ENCODE measurements at regions not wholly inside any gene's neighbourhood (a gene's known extent, or its start where the extent isn't known, plus 50 kb on each side); places are given as distances from the start of the nearest gene placed in this dataset.
"Not testable (repeated sequence)": the region's sequence is repeated elsewhere in the genome, so short reads cannot be mapped to it uniquely, and the experiment has no call there.

DNA sequence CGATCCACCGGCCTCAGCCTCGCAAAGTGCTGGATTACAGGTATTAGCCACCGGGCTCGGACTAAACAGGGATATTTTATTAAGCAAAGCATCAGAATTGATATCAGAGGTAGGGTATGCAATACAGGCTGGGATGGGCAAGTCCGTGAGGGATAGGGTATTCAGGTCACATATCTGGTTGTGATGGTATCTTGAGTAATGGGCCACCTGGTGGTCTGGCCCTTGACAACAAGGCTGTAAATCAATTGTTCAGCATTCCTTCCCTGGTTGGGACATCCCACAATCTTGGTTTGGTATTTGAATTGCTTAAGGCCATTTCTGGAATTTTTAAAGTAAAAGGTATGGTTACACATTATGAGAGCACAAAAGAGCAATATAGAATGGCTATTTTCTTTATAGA lies 1588.0 kb downstream of the SLITRK1 start:
- DNase-seq: no peak

DNA sequence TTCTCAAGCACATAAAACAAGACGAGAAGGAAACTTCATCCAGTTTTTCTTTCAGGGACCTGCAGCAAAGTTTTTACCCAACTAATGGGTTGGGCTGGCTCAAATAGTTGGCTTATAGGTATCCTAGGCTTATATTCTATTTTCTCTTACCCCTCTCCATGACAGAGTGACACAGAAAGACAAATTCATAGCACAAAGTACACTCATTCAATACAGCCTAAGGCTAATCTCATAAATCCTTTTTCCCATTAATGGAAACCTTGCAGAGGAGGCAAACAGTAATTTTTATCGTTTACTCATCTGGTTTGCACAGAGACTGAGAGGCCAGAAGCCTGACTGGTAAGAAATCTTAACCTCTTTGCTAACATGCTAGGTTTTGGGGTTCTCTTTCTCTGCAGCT lies 1589.9 kb downstream of the SLITRK1 start:
- DNase-seq: no peak

DNA sequence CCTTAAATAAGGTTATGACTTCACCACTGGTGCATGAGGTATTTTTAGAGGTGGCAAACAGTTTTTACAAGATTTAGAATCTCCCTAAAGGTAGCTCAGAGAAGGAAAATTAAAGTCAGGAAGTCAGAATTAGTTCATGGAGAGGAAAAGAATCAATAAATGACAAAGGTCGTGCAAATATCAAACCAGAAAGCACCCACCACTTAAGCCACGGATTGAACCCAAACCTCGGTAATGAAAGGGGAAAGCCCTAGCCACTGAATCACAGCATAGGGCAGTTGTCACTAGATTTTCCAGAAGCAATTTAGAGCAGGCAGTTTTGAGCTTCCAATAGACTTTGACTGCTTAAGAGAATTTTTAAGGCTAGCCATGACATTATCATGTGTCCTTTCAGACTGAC lies 1590.4 kb downstream of the SLITRK1 start:
- no peak for DNase-seq

DNA sequence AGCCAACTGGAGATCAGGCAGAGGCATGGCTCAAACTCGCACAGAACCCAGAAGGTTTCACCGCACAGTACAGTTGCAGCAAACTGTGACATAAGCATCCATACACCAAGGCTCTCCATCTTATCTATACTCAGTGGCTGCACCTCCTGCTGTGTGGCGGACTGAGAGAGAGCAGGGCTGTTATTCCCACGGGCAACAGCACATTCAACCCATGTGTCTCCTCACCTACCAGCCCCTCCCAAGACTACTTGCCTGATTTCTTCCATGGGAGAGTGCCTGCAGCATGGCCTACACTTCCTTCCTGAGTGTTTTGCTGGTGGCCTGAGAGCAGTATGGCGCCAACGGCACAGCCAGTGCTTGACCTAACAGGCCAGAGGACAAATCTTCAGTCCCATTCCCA lies 1606.6 kb downstream of the SLITRK1 start:
- DNase-seq: no peak

DNA sequence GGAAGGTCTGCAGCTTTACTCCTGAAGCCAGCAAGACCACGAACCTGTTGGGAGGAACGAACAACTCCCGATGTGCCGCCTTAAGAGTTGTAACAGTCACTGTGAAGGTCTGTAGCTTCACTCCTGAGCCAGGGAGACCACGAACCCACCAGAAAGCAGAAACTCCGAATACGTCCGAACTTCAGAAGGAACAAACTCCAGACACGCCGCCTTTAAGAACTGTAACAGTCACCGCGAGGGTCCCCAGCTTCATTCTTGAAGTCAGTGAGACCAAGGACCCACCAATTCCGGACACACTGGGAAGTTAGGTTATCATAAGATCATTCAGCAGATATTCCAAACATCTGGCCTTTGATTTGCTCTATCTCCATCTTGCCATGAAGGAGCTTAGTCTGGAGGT lies 1623.0 kb downstream of the SLITRK1 start:
- DNase-seq: no peak

GRCh38 chr13:82257790-82258507 lies 1624.3 kb downstream of the SLITRK1 start:
- DNase-seq: no peak

GRCh38 chr13:82248762-82249161 lies 1633.5 kb downstream of the SLITRK1 start:
- no peak for DNase-seq

GRCh38 chr13:82245860-82246259 lies 1636.4 kb downstream of the SLITRK1 start:
- DNase-seq: no peak

- DNase-seq: no peak
These were observed 1657.5 kb downstream of the SLITRK1 start for GRCh38 chr13:82224806-82225205.

DNA sequence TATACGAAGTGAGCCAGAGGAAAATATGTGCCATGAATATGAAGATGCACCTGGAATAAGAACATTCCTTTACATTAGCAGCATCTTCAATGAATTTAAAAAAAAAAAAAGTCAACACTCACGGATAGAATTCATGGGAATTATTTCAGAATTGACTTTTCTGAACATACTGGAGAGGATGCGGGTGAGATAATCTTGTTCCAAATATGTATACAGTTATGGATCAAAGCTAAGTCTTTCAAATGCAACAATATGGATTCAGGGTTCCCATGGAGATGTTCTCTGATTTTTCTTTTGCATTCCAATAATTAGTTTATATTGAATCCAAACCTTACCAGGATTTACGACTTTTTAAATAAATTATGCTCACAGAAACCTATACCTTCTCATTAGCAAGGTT lies 1660.7 kb downstream of the SLITRK1 start:
- no peak for DNase-seq

DNA sequence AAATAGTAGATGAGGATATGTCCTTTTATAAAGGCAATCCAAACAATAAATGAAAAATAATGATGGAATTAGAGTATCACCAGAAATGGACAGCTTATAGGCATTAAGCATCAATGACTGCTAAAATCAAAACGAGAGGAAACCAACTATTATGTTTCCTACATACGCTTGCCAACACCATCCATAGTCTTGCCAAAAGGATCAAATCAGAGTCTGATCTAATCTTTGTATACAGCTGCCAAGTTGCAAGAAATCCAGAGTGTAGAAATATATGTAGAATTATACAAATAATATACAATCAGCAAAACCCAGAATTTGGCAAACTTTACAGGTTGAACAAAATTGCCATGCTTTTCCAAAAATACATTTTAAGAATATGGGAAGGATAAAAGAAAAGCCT lies 1661.6 kb downstream of the SLITRK1 start:
- DNase-seq: no peak

GRCh38 chr13:82216165-82216564 lies 1666.1 kb downstream of the SLITRK1 start:
- DNase-seq: no peak

DNA sequence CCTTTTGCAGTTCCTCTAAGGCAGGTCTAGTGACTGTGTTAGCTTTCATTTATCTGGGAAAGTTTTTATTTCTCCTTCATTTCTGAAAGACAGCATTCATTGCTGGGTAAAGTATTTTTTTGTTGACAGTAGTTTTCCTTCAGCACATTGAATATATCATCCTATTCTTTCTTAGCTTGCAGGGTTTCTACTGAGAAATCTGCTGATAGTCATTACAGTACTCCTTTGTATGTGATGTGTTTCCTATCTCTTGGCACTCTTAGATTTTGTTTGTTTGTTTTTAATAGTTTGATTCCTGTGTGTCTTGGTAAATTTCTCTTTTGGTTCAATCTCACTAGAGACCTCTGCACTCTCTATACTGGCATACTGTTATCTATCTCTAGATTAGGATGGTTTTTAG lies 1667.9 kb downstream of the SLITRK1 start:
- no peak for DNase-seq

DNA sequence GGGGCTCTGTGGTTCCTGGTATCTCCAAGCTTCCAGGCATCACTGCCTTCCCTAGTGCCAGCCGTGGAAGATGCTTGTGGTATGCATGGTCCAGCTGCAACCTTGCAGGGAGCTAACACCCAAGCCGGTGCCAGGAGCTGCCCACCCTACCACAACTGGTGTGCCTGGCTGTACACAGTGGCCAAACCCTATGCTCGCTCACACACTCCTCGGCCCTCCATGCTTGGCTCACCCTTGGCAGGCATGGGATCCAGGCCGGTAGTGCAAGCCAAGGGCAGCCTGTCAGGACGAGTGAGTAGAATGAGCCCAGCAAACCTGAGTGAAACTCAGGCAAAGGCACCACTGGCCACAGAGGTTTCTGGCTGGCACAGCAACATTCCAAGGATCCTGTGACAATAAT lies 1676.0 kb downstream of the SLITRK1 start:
- DNase-seq: no peak

- DNase-seq: no peak
These were observed 1679.9 kb downstream of the SLITRK1 start for GRCh38 chr13:82202398-82202797.

DNA sequence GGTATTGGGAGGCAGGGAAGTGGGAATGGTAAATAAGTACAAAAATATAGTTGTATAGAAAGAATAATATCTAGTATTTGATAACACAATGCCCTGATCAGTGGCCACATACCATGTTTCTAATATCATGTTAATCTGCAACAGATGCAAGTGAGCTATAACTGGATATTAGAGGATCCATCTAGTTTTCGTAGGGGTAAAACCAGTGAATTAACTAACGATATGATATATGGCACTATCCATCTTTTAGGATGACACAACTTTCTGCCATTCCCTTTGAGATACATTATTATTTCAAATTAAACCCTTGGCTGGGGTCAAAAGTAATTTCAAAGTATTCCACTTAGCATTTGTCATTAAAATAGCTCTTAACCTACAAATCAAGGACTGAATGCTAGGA lies 1686.2 kb downstream of the SLITRK1 start:
- no peak for DNase-seq

GRCh38 chr13:82187227-82187626 lies 1695.0 kb downstream of the SLITRK1 start:
- no peak for DNase-seq

GRCh38 chr13:82176751-82177150 lies 1705.5 kb downstream of the SLITRK1 start:
- no peak for DNase-seq

DNA sequence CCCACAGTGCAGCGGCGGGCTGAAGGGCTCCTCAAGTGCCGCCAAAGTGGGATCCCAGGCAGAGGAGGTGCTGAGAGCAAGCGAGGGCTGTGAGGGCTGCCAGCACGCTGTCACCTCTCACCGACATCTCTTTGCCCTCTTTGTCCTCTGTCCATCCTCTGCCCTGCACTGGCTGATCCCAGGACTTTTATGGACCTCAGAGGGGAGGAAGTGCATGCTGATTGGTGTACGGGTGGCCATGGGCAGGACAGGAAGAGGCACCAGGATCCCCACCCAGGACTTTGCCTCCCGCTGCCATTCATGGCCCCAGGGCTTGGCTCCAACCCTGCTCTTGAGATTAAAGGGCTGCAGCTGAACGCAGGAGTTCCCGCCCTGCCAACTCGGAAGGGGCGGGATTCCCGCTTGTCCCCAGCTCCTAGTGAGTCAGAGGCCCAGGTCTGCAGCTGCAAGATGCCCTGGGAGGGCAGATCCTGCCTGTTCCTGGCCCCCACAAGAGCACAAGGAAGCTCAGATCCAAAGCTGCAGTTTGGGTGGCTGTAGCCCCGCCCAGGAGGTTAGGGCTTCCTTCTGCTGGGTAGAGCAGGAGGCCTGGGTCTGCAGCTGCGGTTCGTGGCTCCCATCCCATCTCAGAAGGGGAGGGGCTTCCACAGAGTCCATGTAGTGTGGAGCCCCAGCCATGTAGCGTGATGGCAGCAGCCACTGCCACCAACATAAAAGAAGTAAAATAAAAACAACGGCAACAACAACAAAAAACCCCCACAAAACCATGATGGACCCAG lies 1716.7 kb downstream of the SLITRK1 start:
- no peak for DNase-seq

GRCh38 chr13:82164780-82165395 lies 1717.4 kb downstream of the SLITRK1 start:
- not testable (repeated sequence) for DNase-seq

- no peak for DNase-seq
These were observed 1734.7 kb downstream of the SLITRK1 start for GRCh38 chr13:82147526-82147925.

DNA sequence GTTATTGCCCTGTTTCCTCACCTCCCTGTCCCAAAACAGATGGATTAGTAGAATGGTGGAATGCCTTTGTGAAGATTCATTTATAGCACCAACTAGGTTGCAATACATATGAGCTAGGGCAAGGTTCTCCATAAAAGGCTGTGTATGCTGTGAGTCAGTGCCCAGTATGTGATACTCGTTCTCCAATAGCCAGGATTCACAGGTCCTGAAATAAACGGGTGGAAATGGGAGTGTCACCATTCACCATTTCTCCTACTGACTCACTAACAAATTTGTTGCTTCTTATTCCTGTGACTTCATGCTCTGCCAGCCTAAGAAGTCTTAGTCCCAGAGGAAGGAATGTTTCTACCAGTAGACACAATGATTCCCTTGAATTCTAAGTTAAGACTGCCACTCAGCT lies 1745.4 kb downstream of the SLITRK1 start:
- no peak for DNase-seq

DNA sequence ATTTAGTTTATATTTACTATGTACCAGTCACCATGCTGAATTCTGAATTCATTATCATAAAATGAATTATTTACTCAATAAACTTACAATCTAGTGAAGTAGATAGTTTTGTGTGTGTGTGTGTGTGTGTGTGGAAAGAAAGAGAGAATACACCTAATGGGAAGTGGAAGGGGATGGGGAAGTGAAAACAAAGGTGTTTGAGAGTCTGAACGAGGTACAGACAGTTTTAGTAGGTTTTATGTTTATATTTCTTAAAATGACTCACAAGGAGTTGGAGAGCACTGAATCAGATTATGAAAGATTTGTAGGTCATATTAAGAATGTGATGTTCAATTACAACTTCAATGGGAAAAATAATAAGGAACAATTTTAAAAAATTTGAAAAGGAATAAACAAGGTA lies 1753.0 kb downstream of the SLITRK1 start:
- no peak for DNase-seq

DNA sequence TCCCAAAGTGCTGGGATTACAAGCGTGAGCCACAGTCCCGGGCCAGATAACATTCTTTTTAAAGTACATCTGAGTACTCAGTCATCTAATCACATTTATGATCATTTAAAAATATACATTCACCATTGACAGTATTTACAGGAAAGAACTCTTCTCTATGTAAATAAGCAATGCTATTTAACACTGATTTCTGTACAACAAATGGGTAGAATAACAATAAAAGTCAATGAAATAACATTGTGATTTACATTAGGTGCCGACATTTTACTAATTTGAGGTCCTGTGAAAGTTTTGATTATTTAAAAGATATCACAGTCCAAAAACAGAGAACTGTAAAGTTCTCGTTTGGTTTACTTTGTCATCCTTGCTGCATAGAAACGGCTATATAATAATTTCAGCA lies 1763.7 kb downstream of the SLITRK1 start:
- DNase-seq: no peak
